ENCODE measurements at regions not wholly inside any gene's neighbourhood (a gene's known extent, or its start where the extent isn't known, plus 50 kb on each side); places are given as distances from the start of the nearest gene placed in this dataset.

DNA sequence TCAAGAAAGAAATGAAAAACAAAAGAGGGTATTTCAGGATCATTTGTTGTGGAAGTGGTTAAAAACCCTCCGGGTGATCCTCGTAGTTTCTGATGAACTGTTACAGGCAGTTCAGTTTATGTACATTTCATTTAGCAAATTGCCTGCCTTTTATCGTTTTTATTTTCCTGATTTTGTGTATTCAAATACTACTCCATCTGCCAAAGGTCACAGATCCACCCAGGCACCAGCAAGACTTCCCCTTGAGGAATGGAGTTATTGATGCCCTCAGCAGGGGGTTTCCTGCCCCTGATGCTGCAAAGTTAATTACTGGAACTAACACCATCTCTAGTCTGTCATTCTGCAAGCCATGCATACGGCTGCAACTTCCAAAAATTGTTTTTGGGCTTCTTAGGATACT is 641.9 kb downstream of the SLC4A3 start:
- TF ChIP-seq, protein P1, sequence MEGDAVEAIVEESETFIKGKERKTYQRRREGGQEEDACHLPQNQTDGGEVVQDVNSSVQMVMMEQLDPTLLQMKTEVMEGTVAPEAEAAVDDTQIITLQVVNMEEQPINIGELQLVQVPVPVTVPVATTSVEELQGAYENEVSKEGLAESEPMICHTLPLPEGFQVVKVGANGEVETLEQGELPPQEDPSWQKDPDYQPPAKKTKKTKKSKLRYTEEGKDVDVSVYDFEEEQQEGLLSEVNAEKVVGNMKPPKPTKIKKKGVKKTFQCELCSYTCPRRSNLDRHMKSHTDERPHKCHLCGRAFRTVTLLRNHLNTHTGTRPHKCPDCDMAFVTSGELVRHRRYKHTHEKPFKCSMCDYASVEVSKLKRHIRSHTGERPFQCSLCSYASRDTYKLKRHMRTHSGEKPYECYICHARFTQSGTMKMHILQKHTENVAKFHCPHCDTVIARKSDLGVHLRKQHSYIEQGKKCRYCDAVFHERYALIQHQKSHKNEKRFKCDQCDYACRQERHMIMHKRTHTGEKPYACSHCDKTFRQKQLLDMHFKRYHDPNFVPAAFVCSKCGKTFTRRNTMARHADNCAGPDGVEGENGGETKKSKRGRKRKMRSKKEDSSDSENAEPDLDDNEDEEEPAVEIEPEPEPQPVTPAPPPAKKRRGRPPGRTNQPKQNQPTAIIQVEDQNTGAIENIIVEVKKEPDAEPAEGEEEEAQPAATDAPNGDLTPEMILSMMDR (IDR thresholded peaks at IDR 0.05 in 8 of 11, conservative IDR thresholded peaks at IDR 0.05 in 3 of 11), result no peak
- TF ChIP-seq POLR2A (IDR thresholded peaks at IDR 0.05) (no peak), POLR2AphosphoS5 (IDR thresholded peaks at IDR 0.05) (no peak)
